NCI-H524 (cell line): ENCODE measurements at regions not wholly inside any gene's neighbourhood (a gene's known extent, or its start where the extent isn't known, plus 50 kb on each side); places are given as distances from the start of the nearest gene placed in this dataset.
"Not testable (repeated sequence)": the region's sequence is repeated elsewhere in the genome, so short reads cannot be mapped to it uniquely, and the experiment has no call there.

Experiments used
- DNase-seq, 2 experiments: peaks; one replicate each; lab custom pipeline; 2025; lab: John Stamatoyannopoulos, UW

DNA sequence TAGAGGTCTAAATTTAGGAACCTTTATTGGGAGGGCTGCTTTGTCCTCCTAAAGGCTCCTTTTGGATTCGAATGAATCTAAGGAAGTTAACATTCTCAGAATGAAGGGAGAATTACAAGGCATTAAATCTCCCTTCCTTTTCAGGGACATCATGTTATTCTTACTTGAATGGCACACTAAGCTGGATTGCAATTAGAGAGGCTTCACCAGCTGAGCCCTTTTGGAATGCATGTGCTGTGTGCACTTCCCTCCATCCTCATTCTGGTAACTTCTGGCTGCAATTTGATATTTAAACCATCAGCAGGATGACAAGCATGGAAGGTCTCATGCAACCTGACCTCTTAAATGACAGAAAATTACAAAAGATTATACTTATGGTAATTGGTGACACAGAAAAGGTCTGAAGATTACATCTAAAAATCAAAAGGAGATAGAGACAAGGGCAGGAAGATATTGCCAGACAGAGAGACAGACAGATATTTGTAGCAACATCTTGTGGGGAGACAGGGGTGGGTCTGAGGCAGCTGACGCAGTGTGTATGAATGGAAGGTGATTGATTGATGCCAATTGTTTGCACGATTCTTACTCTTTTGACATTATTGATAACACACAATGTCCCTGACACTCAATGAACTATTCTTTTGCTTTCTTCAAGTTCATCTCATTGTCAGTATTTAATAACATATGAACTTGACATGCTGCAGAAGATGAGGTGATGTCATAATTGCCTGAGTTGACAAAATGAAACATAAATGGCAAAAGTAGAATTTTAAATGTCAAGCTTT lies 570.8 kb upstream of the GYPC start:
- DNase-seq = peak; percentile 0 to 28

DNA sequence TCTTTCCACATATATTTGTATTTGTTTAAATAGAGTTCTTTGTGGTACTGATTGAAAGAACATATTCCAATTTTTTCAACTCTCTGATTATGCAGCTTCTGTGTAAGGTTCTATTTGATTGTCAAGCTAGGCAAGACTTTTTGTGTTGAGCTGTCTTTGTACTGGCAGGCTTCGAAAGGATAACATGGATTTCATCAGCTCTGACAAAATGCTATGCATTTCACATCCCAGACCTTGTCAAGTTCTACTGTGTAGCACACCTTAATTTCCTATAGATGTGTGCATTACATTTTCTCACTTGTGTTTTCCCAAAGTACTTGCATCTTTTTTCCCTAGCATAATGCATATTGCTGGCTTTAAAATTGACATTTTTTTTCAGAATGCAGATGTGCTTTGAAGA lies 555.0 kb upstream of the GYPC start:
- no peak for DNase-seq

DNA sequence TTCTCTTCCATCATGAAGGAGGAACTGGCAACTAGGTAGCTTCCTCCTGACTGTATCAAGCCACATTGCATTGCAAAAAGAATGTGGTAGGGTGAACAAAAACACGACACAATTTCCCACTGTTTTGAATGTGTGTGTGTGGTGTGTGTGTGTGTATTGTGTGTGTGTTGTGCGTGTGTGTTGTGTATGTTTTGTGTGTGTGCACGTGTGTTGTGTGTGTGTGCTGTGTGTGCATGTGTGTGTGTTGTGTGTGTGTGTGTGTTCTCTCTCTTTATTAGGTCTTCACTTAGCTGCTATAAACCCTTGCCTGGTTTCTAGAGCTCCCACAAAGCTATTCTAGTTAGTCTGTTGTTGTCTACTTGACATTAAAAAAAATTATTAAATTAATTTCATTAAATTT lies 550.0 kb upstream of the GYPC start:
- no peak for DNase-seq

DNA sequence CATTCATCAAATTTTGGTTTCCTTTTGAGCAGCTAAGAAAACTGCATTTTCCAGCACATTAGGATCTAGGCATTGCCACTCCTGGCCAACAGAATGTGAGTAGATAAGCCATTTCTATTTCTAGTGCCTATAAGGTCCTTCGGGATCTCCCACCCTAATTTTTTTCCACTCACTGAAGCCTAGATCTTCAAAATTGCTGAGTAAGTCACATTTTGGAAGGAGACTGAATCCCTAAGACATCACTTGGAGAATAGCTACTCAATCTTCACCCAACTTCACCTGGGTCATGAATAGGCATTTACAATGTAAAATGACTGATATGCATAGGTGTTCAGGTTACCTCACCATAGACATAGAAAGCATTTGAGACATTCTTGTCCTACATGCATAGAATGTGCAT lies 548.1 kb upstream of the GYPC start:
- DNase-seq = no peak

DNA sequence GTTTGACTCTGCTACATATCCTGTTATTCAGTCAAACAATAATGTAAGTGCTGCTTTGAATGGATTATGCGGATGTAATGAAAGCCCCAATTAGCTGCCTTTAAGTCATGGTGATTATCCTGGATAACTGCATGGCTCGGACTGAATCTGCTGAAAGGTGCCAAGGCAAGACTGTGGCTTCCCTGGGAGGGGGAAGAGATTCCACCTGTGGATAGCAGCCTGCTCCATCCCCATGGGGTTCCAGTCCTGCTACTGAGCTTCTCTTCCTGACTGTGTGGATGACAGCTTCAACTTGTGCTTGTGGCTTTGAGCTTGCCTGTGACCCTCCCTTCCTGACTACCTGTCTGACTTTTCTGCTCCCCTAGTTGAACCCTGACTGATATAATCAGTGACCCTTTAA lies 540.0 kb upstream of the GYPC start:
- no peak for DNase-seq

DNA sequence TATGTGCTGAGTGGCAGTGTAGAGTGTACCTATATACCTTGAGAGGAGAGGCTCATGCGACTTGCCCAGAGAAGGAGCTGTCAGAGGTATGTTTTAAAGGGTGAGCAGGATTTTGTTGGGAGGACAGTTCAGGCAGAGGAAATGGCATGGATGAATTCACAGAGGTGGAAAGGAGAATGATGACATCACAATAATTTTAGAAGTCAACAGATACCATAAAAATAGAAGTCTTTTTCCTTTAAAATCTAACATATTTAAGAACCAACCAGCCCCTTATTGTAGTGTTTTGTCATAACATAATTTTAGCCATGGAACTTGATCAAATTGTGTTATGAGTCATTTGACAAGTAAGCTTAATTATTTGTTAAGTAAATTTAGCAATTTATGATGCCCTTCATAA lies 538.1 kb upstream of the GYPC start:
- DNase-seq = no peak

DNA sequence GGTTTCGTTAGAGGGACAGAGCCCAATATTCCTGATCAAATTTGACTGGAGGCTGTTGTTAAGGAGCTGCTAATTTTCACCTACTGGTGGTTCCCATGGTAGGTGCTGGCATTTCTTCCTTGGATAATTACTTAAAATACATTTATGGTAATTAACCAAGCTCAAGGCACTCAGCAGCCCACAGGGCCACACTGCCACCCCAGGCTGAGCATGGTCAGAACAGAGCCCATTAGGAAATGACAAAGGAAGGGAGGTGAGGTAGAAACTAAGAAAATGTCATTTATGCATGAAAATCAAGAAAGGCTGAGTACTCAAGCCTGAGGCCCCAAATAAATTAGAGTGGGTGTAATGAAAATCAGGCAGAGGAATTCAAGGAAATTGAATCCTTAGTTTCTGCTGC lies 510.2 kb upstream of the GYPC start:
- no peak for DNase-seq

DNA sequence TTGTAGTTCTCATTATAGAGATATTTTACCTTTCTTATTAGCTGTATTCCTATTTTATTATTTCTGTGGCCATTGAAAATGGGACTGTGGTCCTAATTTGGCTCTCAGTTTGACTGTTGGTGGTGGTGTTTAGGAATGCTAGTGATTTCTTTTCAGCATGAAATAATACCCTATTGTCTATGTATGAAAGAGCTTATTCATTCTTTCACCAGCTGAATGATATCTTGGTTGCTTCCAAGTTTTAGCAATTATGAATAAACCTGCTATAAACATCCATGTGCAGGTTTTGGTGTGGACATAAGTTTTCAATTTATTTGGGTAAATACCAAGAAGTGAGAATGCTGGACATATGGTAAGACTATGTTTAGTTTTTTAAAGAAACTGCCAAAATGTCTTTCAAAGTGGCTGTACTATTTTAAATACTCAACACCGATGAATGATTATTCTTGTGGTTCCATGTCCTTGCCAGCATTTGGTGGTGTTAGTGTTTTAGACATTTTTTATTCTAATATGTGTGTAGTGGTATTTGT lies 501.6 kb upstream of the GYPC start:
- no peak for DNase-seq

DNA sequence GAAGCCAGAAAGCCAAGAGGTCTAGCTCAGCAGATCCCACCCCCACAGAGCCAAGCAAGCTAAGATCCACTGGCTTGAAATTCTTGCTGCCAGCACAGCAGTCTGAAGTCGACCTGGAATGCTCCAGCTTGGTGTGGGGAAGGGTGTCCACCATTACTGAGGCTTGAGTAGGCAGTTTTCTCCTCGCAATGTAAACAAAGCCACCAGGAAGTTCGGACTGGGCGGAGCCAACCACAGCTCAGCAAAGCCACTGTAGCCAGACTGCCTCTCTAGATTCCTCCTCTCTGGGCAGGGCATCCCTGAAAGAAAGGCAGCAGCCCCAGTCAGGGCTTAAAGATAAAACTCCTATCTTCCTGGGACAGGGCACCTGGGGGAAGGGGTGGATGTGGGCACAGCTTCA lies 495.0 kb upstream of the GYPC start:
- not testable (repeated sequence) for DNase-seq

DNA sequence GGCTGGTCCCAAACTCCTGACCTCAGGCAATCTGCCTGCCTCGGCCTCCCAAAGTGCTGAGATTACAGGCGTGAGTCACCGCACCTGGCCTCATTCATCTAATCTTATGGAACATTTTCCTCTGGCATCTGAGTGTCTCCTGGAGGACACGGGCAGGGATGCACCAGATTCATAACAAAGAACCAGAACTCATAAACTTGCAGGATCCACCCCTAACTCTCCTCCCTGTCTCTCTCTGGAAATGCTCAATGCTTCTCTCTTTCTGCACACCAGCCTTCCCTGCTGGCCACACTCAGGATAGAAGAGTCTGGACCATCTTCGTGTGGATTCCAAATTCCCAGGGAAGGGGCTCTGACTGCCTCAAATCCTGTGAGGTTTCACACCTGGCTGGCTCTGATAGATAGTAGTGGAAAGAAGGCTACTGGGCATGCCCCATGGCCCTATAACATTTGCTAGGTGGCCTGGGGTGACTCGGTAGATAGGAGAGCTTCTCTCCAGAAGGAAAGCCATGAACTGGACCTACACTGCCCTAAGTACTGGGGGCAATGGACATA lies 483.2 kb upstream of the GYPC start:
- DNase-seq = no peak

DNA sequence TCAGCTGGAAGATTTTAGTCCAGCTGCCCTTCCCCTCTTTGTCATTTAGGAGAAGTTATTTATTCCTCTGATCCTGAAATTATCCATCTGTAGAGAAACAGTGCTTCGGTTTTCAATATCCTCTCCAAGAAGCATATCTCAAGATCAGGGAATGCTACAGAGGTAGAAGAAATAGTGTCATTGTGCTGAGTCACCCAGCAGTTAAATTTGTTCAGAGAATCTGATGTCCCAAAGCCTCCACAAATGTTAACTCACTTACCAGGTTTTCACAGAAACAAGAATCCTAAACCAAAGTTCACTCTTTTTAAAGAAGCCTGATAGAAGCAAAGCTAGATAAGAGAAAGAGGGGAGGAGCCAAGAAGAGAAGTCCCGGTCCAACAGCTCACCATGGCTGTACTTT lies 480.7 kb upstream of the GYPC start:
- no peak for DNase-seq

DNA sequence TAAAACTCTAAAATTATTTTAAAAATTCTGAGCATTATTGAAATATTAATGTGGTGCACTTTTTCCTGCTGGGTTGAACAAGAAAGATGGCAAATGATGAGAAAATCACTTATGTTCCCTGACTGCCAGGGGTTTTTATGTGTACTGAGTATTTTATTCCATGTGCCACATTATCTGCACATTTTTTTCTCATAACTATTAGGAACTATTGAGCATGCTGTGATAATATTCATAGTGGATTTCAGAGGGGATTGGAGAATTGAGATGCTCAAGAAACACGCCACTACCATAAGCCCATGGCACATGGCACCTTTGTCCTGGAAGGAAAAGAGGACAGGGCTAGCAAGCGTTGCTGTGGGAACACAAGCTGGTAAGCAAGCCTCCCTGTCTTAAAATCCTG lies 478.5 kb upstream of the GYPC start:
- DNase-seq = no peak

DNA sequence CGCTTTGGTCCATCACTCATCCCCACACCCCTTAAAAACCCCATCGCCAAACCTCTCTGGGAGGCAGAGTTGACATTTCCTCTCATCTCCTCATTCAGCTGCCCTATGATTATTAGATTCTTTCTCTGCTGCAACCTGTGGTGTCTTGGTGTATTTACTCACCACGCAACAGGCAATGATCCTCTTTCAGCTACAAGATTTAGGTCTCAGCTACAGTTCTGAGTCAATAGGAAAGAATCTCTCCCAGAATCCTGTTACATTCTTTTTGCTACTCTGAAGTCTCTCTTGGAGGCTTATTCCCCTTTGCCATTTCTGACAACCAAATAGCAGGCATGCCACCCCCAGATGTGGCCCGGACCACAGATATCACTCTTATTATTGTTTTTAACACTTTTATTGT lies 468.3 kb upstream of the GYPC start:
- no peak for DNase-seq

DNA sequence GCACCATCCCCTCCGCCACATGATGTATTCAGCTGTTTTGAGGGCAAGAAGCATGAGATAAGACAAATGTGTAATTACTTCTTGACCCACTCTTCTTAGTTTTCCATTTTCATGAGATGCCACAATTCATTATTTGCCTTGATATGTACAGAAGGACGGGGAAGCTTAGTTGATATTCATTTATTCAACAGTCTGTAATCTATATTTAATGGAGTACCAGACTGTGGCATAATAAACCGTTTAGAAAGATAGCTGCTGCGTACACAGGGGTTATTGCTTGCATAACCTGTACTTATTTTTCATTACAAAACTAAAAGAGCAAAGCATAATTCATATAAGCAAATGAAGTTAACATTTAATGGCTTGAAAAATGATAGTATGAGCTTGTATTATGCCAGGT lies 466.4 kb upstream of the GYPC start:
- DNase-seq = no peak

DNA sequence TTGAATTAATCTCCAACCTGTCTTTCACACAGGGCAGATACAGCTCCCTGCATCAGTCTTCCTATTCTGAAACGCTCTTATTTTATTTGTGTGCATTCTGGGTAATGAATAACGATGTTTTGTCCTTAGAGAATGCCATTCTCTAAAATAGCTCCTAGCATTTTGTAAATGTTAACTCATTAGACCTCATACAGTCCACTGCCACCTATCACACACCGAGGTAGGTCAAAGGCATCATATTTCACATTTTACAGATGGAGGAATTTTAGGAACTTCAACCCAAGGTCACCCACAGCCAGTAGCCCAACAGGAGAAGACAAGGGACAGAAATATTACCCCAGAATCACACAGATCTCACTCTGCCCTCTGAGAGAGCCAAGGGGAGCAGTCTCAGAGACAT lies 455.4 kb upstream of the GYPC start:
- DNase-seq = no peak

DNA sequence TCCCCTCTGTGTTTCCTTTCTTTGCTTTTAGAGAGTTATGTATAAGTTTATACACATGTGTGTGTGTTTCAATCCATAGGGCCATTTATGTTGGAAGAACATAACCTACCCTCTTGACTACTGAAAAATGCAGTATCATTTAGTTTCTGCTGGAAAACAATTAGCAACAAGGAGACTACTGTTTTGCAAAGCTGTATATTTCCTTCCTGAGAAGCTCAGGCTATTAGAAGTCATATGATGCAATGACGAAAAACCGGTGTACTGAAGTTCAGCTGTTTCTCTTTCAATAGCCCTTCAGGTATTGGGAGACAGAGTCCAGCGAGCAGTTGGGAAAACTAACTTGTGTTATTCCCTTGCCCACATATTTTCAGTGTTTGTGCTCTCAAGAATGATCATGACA lies 447.7 kb upstream of the GYPC start:
- DNase-seq = no peak

DNA sequence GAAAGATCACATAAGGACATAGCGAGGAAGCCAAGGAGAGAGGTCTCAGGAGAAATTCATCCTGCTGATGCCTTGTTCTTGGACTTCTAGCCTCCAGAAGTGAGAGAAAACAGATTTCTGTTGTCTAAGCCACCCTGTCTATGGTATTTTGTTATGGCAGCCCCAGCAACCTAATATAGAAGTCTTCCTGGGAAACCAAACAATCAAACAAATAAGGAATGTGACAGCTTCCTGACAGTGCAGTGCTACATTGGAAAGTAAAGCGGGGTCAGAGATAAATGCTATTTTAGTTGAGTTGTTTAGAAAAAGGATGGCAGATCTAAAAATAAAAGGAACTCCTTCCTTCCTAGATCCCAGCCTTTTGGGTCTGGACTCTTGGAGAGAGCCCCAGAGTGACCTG lies 443.2 kb upstream of the GYPC start:
- no peak for DNase-seq

DNA sequence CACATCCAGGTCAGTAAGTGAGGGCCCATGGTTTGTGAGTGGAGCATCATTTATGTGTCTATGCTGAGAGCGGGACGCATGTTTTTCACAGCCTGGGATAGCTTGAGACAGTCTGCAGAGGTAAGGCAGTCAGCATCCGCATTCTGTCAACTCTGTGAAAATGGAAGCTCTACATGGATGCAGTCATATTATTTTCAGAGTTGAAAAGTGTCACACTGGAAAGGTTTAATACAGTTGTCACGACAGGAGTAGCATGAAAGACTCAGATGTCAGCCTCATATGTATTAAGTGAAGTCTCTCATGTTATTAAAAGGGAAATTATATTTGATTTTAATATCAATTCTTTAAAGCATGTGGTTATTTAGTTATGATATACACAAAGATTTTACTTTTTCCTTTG lies 436.9 kb upstream of the GYPC start:
- DNase-seq = no peak

DNA sequence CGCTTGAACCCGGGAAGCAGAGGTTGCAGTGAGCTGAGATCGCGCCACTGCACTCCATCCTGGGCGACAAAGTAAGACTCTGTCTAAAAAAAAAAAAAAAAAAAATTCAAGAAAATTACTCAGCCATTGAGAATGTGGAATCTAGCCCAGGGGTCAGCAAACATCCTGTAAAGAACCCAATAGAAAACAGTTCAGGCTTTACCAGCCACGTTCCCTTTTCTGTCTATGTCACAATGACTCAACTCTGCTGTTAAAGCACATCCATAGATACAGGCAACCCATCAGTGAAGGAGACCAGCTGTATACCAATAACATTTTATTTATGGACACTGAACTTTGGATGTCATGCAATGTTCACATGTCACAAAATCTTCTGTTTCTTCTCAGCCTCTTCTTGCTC lies 435.6 kb upstream of the GYPC start:
- no peak for DNase-seq

DNA sequence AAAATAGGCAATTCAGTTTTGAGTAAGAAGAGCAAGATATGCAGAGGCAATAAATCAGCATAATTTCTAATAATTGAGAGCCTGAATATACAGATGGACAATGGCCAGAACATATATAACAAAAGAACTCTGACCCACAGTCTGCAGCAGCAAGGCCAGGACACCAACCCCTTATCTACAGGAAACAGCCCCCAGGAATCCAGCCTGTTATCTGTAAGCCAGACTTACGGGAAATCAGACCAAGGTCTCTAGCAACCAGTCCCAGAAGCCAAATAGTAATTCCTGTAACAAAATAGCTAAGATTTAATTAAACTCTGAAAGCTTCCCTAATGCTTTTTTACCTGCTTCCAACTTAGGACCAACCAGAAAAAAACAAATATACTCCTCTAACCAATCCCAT lies 434.5 kb upstream of the GYPC start:
- no peak for DNase-seq

DNA sequence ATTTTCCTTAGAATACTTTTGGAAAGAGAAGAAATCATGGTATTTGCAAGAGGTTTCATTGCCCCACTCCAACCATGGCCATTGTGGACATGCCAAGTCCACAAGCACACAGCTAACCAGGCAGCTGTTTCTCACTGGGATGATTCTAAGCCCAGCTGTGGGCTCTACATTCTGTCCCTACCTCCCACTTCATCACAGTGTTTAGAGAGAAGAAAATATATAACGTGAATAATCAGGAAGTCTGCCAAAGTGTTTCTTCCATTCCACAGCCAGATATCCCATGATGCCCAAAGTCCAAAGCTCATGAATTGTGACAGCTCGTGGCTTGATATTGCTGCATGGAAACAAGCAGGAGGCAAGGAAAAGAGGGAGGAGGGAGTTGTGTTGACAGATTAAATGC lies 433.7 kb upstream of the GYPC start:
- no peak for DNase-seq

DNA sequence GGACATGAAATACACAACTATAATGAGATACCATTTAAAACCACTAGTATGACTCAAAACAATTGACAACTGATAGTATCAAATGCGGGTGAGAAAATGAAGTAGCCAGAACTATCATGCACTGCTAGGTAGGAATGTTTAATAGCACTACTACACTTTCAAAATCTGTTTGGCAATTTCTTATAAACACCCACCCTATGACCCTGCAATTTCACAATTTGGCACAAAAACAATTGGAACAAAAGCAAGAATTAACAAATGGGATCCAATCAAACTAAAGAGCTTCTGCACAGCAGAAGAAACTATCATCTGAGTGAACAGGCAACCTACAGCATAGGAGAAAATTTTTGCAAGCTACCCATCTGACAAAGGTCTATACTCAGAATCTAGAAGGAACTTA lies 431.2 kb upstream of the GYPC start:
- DNase-seq = no peak

DNA sequence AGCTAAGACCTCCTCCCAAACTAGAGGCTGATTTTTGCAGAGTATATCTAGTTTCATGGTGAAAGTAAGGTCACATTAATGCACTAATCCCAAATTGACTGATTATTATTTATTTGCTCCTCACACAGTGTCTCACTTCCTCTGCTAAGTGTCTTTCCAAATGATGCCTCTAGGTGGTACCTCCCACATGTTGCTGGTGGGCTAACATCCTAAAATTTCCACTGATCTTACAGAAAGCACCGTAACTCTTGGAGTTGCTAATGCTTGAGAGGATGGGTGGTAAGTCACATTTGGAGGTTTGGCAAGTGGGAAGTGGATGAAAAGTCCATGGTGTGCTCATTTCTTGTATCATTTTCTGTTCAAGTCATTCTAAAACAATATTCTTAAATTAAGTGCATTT lies 428.7 kb upstream of the GYPC start:
- DNase-seq = peak in 1 of 2 experiments; percentile 16

DNA sequence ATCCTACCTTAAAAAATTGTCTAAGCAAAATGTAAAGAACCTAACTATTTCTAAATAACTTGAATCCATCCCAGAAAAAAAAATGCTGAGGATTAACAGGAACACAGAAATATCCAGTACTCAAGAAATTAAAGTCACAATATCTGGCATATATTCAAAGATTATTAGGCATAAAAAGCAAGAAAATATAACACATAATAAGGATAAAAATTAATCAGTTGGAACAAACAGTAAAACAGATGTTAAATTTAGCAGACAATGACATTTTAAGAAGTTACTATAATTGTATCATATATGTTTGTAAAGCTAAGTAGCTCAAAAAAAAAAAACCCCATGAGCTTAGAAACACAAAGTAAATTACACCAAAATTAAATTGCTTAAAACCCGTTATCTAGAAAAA lies 427.4 kb upstream of the GYPC start:
- no peak for DNase-seq
